ENCODE measurements at regions not wholly inside any gene's neighbourhood (a gene's known extent, or its start where the extent isn't known, plus 50 kb on each side); places are given as distances from the start of the nearest gene placed in this dataset.

- Histone ChIP-seq H3K36me3 (replicated peaks in 1 of 2; ENCODE audit: insufficient read depth in 1 of 2, low read depth in 2 of 2) (no peaks in the 10 kb centered on the region), H3K27ac (no peak overlapping the region), H3K4me3 (no peak overlapping the region), H3K9me3 (no peaks in the 10 kb centered on the region), H3K4me1 (no peaks in the 10 kb centered on the region), H3K27me3 (no peaks in the 10 kb centered on the region)
- TF ChIP-seq POLR2A (IDR thresholded peaks at IDR 0.05) (no peak), CTCF (IDR thresholded peaks at IDR 0.05) (no peak)
- WGBS, 2 donors, result 83 to 92% methylated on average over 1 of the region's 1 CpG
- no peak for ATAC-seq
- no peak for DNase-seq
- intact Hi-C loops (cut with DNase I), result no loop called here
Measured at GRCh38 chr1:222223010-222223409, 324.9 kb downstream of the HHIPL2 start.

GRCh38 chr1:222216255-222216754 lies 331.6 kb downstream of the HHIPL2 start:
- H3K4me3 ChIP-seq, result no peak overlapping the region
- no peaks in the 10 kb centered on the region for H3K4me1 ChIP-seq
- H3K9me3 ChIP-seq, result no peaks in the 10 kb centered on the region
- intact Hi-C loops (cut with DNase I), result no loop called here
- no peak overlapping the region for H3K27ac ChIP-seq
- 53 to 55% methylated on average over 3 of the region's 3 CpGs for WGBS, 2 donors
- H3K36me3 ChIP-seq (replicated peaks in 1 of 2; ENCODE audit: insufficient read depth in 1 of 2, low read depth in 2 of 2), result no peaks in the 10 kb centered on the region
- TF ChIP-seq CTCF (IDR thresholded peaks at IDR 0.05) (no peak), POLR2A (IDR thresholded peaks at IDR 0.05) (no peak)
- ATAC-seq (no peak), DNase-seq (no peak)
- H3K27me3 ChIP-seq, result no peaks in the 10 kb centered on the region

- intact Hi-C loops (cut with DNase I), result no loop called here
- Histone ChIP-seq H3K27me3 (no peaks in the 10 kb centered on the region), H3K9me3 (no peaks in the 10 kb centered on the region), H3K27ac (no peak overlapping the region), H3K4me3 (no peak overlapping the region), H3K4me1 (no peaks in the 10 kb centered on the region), H3K36me3 (replicated peaks in 1 of 2; ENCODE audit: insufficient read depth in 1 of 2, low read depth in 2 of 2) (no peaks in the 10 kb centered on the region)
- TF ChIP-seq POLR2A (IDR thresholded peaks at IDR 0.05), result no peak
- TF ChIP-seq CTCF (IDR thresholded peaks at IDR 0.05), result no peak
- WGBS, 2 donors, result 52 to 56% methylated on average over 2 of the region's 2 CpGs
- no peak for ATAC-seq
- no peak for DNase-seq
Measured at GRCh38 chr1:222210776-222211175, 337.1 kb downstream of the HHIPL2 start.

- TF ChIP-seq CTCF (IDR thresholded peaks at IDR 0.05) (no peak), POLR2A (IDR thresholded peaks at IDR 0.05) (no peak)
- WGBS, 2 donors, result 70 to 77% methylated on average over 3 of the region's 3 CpGs
- no peaks in the 10 kb centered on the region for H3K9me3 ChIP-seq
- H3K4me1 ChIP-seq, result no peaks in the 10 kb centered on the region
- intact Hi-C loops (cut with DNase I), result no loop called here
- no peak overlapping the region for H3K4me3 ChIP-seq
- H3K36me3 ChIP-seq (replicated peaks in 1 of 2; ENCODE audit: insufficient read depth in 1 of 2, low read depth in 2 of 2), result no peaks in the 10 kb centered on the region
- H3K27ac ChIP-seq, result no peak overlapping the region
- DNase-seq, result no peak
- H3K27me3 ChIP-seq, result no peaks in the 10 kb centered on the region
- no peak for ATAC-seq
Measured at GRCh38 chr1:222204475-222204874, 343.4 kb downstream of the HHIPL2 start.

GRCh38 chr1:222202831-222203230 lies 345.1 kb downstream of the HHIPL2 start:
- no peaks in the 10 kb centered on the region for H3K9me3 ChIP-seq
- ATAC-seq (no peak), DNase-seq (no peak)
- H3K36me3 ChIP-seq (replicated peaks in 1 of 2; ENCODE audit: insufficient read depth in 1 of 2, low read depth in 2 of 2), result no peaks in the 10 kb centered on the region
- WGBS, 2 donors, result 37 to 55% methylated on average over 2 of the region's 2 CpGs
- H3K27me3 ChIP-seq, result no peaks in the 10 kb centered on the region
- H3K4me1 ChIP-seq, result no peaks in the 10 kb centered on the region
- no peak overlapping the region for H3K27ac ChIP-seq
- intact Hi-C loops (cut with DNase I), result no loop called here
- no peak for TF ChIP-seq POLR2A (IDR thresholded peaks at IDR 0.05)
- TF ChIP-seq CTCF (IDR thresholded peaks at IDR 0.05), result no peak
- H3K4me3 ChIP-seq, result no peak overlapping the region
